ENCODE measurements at regions not wholly inside any gene's neighbourhood (a gene's known extent, or its start where the extent isn't known, plus 50 kb on each side); places are given as distances from the start of the nearest gene placed in this dataset.

GRCh38 chr6:9890893-9891292 is 524.0 kb downstream of the TFAP2A start:
- intact Hi-C loops (cut with micrococcal nuclease): no loop called here
- no peaks in the 10 kb centered on the region; the same call in 1 of the 2 replicates for H4K20me1 ChIP-seq (ENCODE audit: insufficient read depth)
- no peak overlapping the region for H3K4me3 ChIP-seq (replicated peaks in 1 of 2; ENCODE audit: low read depth in 1 of 2, low read length in 2 of 2)
- TF ChIP-seq CEBPB (IDR thresholded peaks at IDR 0.05; ENCODE audit: low read depth) (no peak), TCF7L2 (IDR thresholded peaks at IDR 0.05; ENCODE audit: borderline replicate concordance, extremely low read depth, insufficient read depth, insufficient read length) (no peak), SIN3A (IDR thresholded peaks at IDR 0.05; ENCODE audit: low read depth) (no peak), POLR2AphosphoS5 (IDR thresholded peaks at IDR 0.05; ENCODE audit: low read depth, low read length) (no peak), REST (IDR thresholded peaks at IDR 0.05; ENCODE audit: low read depth) (no peak), ZBTB33 (IDR thresholded peaks at IDR 0.05; ENCODE audit: extremely low read depth, insufficient replicate concordance, low read length) (no peak), SP1 (IDR thresholded peaks at IDR 0.05; ENCODE audit: low read depth) (no peak), CTCF (IDR thresholded peaks at IDR 0.05 in 2 of 3, conservative IDR thresholded peaks at IDR 0.05 in 1 of 3; ENCODE audit: borderline replicate concordance in 1 of 3, insufficient read depth in 1 of 3, low read depth in 2 of 3, low read length in 2 of 3) (no peak), EGR1 (IDR thresholded peaks at IDR 0.05; ENCODE audit: low read depth) (no peak), ELF1 (IDR thresholded peaks at IDR 0.05; ENCODE audit: borderline replicate concordance, low read depth) (no peak)
- no TSS peak for BruUV-seq (replicated peaks)
- DNase-seq (ENCODE audit: low read depth, low spot score) (no peak), ATAC-seq (no peak)
- ChIA-PET POLR2A (no interaction called here), RAD21 (ENCODE audit: low non-redundant PET in 1 of 2, low total read pairs in 2 of 2, uncharacterized antibody in 2 of 2, unreplicated experiment in 2 of 2) (no interaction called here), CTCF (no interaction called here)
- H3K4me1 ChIP-seq (ENCODE audit: control insufficient read depth in 1 of 2, insufficient read depth in 2 of 2, low read length in 2 of 2): no peaks in the 10 kb centered on the region
- no peak overlapping the region for H3K4me2 ChIP-seq (ENCODE audit: low read length)
- no peaks in the 10 kb centered on the region for H3K9me3 ChIP-seq (ENCODE audit: control insufficient read depth in 1 of 2, insufficient read depth in 1 of 2, low read depth in 1 of 2, low read length in 2 of 2)
- no peaks in the 10 kb centered on the region for H3K36me3 ChIP-seq (ENCODE audit: control insufficient read depth in 1 of 2, insufficient read depth in 2 of 2, low read length in 2 of 2)
- no peak overlapping the region for H3K27ac ChIP-seq (ENCODE audit: low read depth, low read length)
- H2AFZ ChIP-seq (ENCODE audit: low read depth, low read length, poor library complexity, severe bottlenecking): no peak overlapping the region
- no peaks in the 10 kb centered on the region for H3K79me2 ChIP-seq (ENCODE audit: insufficient read depth, low read length)
- H3K27me3 ChIP-seq (ENCODE audit: insufficient read depth, low read length): no peaks in the 10 kb centered on the region
- H3K9me2 ChIP-seq (ENCODE audit: insufficient read depth): no peaks in the 10 kb centered on the region
- no peak overlapping the region for H3K9ac ChIP-seq (ENCODE audit: low read length)
